WI38 (cell line): ENCODE measurements at regions not wholly inside any gene's neighbourhood (a gene's known extent, or its start where the extent isn't known, plus 50 kb on each side); places are given as distances from the start of the nearest gene placed in this dataset.

Experiments
- H3K4me3 ChIP-seq: 2 replicates; pipeline ENCODE4 v1.5.1; 2011; ENCODE audit warnings: low read depth, mild to moderate bottlenecking, control low read depth, low read length
- CTCF ChIP-seq: IDR thresholded peaks from 2 replicates; pipeline ENCODE4 v1.5.1; 2012; ENCODE audit warnings: low read depth, mild to moderate bottlenecking, control low read depth, low read length

DNA sequence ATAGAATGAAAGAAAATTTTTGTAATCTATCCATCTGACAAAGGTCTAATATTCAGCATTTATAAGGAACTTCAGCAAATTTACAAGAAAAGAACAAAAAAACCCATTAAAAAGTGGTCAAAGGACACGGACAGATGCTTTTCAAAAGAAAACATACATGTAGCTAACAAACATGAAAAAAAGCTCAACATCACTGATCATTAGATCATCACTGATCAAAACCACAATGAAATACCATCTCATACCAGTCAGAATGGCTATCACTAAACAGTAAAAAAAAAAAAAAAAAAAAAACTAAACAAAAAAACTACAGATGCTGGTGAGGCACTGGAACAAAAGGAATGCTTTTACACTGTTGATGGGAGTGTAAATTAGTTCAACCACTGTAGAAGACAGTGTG, 837.1 kb downstream of the EPHA7 start:
- H3K4me3 ChIP-seq, result no peak overlapping the region
- no peak for TF ChIP-seq CTCF

DNA sequence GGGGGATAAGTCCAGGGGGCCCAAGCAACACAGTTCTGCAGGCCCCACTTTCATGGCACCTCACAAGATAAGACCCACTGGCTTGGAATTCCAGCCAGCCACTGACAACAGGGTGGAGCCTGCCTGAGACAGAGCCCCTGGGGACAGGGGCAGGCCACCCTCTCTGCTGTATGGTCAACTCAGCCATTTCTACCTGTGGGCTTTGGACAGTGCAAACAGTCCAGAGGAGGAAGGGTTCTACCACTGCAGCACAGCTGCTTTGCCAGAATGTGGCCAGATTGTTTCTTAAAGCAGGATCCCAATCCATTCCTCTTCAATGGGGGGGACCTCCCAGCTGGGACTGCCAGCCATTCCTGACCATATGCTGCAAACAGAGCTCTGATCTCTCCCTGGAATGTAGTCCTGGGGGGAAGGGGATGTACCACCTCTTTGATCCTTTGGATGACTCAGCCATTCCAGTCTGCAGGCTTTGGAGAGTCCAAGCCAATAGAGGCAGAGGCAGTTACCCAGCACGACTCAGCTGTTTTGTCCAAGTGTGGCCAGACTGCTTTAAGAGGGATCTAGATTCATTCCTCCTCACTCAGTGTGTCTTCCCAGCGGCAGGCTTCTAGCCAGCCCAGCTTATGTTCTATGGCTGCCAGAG, 842.2 kb downstream of the EPHA7 start:
- H3K4me3 ChIP-seq, result no peak overlapping the region
- TF ChIP-seq CTCF, result no peak

- H3K4me3 ChIP-seq, result no peak overlapping the region
- TF ChIP-seq CTCF, result no peak
Observed at GRCh38 chr6:92568541-92568940, 850.8 kb downstream of the EPHA7 start.

GRCh38 chr6:92566632-92567031, 852.7 kb downstream of the EPHA7 start:
- no peak overlapping the region for H3K4me3 ChIP-seq
- TF ChIP-seq CTCF, result no peak

DNA sequence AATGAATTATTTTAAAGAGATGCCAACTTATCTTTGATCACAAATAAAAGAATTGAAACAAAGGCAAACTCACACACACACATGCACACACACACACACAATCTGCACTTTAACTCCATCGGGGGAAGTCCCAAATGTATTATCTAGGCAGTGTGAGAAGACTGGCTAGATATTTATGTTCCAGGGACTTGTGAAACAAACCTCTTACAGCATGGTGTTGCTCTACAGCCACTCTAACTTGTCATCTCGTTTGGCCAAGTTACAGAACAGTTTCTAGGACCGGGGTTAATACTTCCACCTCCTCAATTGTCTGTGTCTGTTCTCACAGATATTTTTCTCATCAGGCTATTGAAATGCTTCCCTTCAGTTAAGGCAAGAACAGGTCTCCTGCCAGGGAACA, 855.0 kb downstream of the EPHA7 start:
- H3K4me3 ChIP-seq, result no peak overlapping the region
- no peak for TF ChIP-seq CTCF

DNA sequence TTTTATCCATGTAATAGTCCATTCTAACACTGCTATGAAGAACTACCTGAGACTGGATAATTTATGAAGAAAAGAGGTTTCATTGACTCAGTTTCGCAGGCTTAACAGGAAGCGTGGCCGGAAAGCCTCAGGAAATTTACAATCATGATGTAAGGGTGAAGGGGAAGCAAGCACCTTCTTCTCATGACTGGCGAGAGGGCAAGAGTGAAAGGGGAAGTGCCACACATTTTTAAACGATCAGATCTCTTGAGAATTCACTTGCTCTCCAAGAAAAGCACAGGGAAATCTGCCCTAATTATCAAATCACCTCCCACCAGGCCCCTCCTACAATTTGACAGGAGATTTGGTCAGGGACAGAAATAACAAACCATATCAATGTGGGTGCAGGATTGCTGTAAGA, 859.7 kb downstream of the EPHA7 start:
- no peak for TF ChIP-seq CTCF
- H3K4me3 ChIP-seq, result no peak overlapping the region

DNA sequence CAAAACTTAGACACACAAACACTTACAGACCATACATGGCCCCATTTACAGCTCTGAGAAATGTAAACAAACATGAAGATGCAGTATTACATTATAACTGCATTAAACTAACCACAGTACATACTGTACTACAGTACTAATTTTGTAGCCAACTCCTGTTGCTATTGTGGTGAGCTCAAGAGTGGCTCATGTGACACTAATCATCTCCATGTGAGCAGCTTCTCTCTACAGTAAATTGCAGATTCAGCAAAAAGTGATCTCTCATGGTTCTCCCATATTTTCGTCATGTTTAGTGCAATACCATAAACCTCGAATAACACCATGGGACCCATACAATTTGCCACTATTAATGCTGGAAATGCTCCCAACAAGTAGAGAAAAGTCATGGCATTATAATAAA, 860.4 kb downstream of the EPHA7 start:
- no peak for TF ChIP-seq CTCF
- H3K4me3 ChIP-seq, result no peak overlapping the region
